ENCODE measurements at regions not wholly inside any gene's neighbourhood (a gene's known extent, or its start where the extent isn't known, plus 50 kb on each side); places are given as distances from the start of the nearest gene placed in this dataset.

- POLR2A ChIA-PET: no interaction called here
- TF ChIP-seq JUND (IDR thresholded peaks at IDR 0.05): no peak
- RAD21 ChIA-PET (ENCODE audit: low non-redundant PET in 1 of 2, low total read pairs in 2 of 2, uncharacterized antibody in 2 of 2, unreplicated experiment in 2 of 2): no interaction called here
- Histone ChIP-seq H3K9me2 (ENCODE audit: insufficient read depth) (no peaks in the 10 kb centered on the region), H3K4me1 (ENCODE audit: control insufficient read depth in 1 of 2, insufficient read depth in 2 of 2, low read length in 2 of 2) (no peaks in the 10 kb centered on the region), H3K9ac (ENCODE audit: low read length) (no peak overlapping the region), H4K20me1 (ENCODE audit: insufficient read depth) (no peaks in the 10 kb centered on the region), H2AFZ (ENCODE audit: low read depth, low read length, poor library complexity, severe bottlenecking) (no peak overlapping the region), H3K27me3 (ENCODE audit: insufficient read depth, low read length) (no peaks in the 10 kb centered on the region), H3K4me3 (replicated peaks in 1 of 2; ENCODE audit: low read depth in 1 of 2, low read length in 2 of 2) (no peak overlapping the region), H3K4me2 (ENCODE audit: low read length) (no peak overlapping the region), H3K79me2 (ENCODE audit: insufficient read depth, low read length) (no peaks in the 10 kb centered on the region), H3K9me3 (ENCODE audit: control insufficient read depth in 1 of 2, insufficient read depth in 1 of 2, low read depth in 1 of 2, low read length in 2 of 2) (peaks cover 4 to 21% of the 10 kb centered on the region in 2 experiments; a peak in 2 of 4 replicates), H3K36me3 (ENCODE audit: control insufficient read depth in 1 of 2, insufficient read depth in 2 of 2, low read length in 2 of 2) (no peaks in the 10 kb centered on the region), H3K27ac (ENCODE audit: low read depth, low read length) (no peak overlapping the region)
- intact Hi-C loops (cut with micrococcal nuclease): no loop called here
- no peak for ATAC-seq
- DNase-seq (ENCODE audit: low read depth, low spot score): no peak
- no TSS peak for BruUV-seq (replicated peaks)
- CTCF ChIA-PET: no interaction called here
Measured at GRCh38 chr7:49438281-49438680, 335.2 kb upstream of the VWC2 start.

GRCh38 chr7:49443515-49443914 lies 329.9 kb upstream of the VWC2 start:
- no peak for ATAC-seq
- BruUV-seq (replicated peaks): no TSS peak
- Histone ChIP-seq H2AFZ (ENCODE audit: low read depth, low read length, poor library complexity, severe bottlenecking) (no peak overlapping the region), H3K4me2 (ENCODE audit: low read length) (no peak overlapping the region), H3K36me3 (ENCODE audit: control insufficient read depth in 1 of 2, insufficient read depth in 2 of 2, low read length in 2 of 2) (no peaks in the 10 kb centered on the region), H3K27ac (ENCODE audit: low read depth, low read length) (no peak overlapping the region), H3K9me3 (ENCODE audit: control insufficient read depth in 1 of 2, insufficient read depth in 1 of 2, low read depth in 1 of 2, low read length in 2 of 2) (peaks cover 8 to 12% of the 10 kb centered on the region in 2 experiments; a peak in 2 of 4 replicates), H3K9ac (ENCODE audit: low read length) (no peak overlapping the region), H3K4me1 (ENCODE audit: control insufficient read depth in 1 of 2, insufficient read depth in 2 of 2, low read length in 2 of 2) (no peaks in the 10 kb centered on the region), H3K9me2 (ENCODE audit: insufficient read depth) (no peaks in the 10 kb centered on the region), H3K79me2 (ENCODE audit: insufficient read depth, low read length) (no peaks in the 10 kb centered on the region), H3K4me3 (replicated peaks in 1 of 2; ENCODE audit: low read depth in 1 of 2, low read length in 2 of 2) (no peak overlapping the region), H4K20me1 (ENCODE audit: insufficient read depth) (no peaks in the 10 kb centered on the region), H3K27me3 (ENCODE audit: insufficient read depth, low read length) (no peaks in the 10 kb centered on the region)
- ChIA-PET POLR2A (no interaction called here), RAD21 (ENCODE audit: low non-redundant PET in 1 of 2, low total read pairs in 2 of 2, uncharacterized antibody in 2 of 2, unreplicated experiment in 2 of 2) (no interaction called here), CTCF (no interaction called here)
- TF ChIP-seq EZH2phosphoT487 (IDR thresholded peaks at IDR 0.05; ENCODE audit: borderline replicate concordance) (no peak), CTCF (IDR thresholded peaks at IDR 0.05 in 2 of 3, conservative IDR thresholded peaks at IDR 0.05 in 1 of 3; ENCODE audit: borderline replicate concordance in 1 of 3, insufficient read depth in 1 of 3, low read depth in 2 of 3, low read length in 2 of 3) (no peak), POLR2A (IDR thresholded peaks at IDR 0.05; ENCODE audit: borderline replicate concordance, extremely low read depth, insufficient read depth, insufficient read length) (no peak), EGR1 (IDR thresholded peaks at IDR 0.05; ENCODE audit: low read depth) (no peak), ELF1 (IDR thresholded peaks at IDR 0.05; ENCODE audit: borderline replicate concordance, low read depth) (no peak), SRF (IDR thresholded peaks at IDR 0.05; ENCODE audit: low read depth) (no peak), YY1 (IDR thresholded peaks at IDR 0.05; ENCODE audit: extremely low read depth, insufficient replicate concordance, low read depth, low read length) (no peak), SP1 (IDR thresholded peaks at IDR 0.05; ENCODE audit: low read depth) (no peak), CEBPB (IDR thresholded peaks at IDR 0.05; ENCODE audit: low read depth) (no peak), TCF7L2 (IDR thresholded peaks at IDR 0.05; ENCODE audit: borderline replicate concordance, extremely low read depth, insufficient read depth, insufficient read length) (no peak), CBX3 (IDR thresholded peaks at IDR 0.05; ENCODE audit: low read depth) (no peak), FOSL1 (IDR thresholded peaks at IDR 0.05; ENCODE audit: low read depth) (no peak), ZFX (IDR thresholded peaks at IDR 0.05) (no peak)
- intact Hi-C loops (cut with micrococcal nuclease): no loop called here
- DNase-seq (ENCODE audit: low read depth, low spot score): no peak
